H7 (cell line): ENCODE measurements at regions not wholly inside any gene's neighbourhood (a gene's known extent, or its start where the extent isn't known, plus 50 kb on each side); places are given as distances from the start of the nearest gene placed in this dataset.
A peak's percentile ranks its signal among the peaks of the same experiment; 100 is the strongest.

Experiments used
- DNase-seq: peaks from one replicate; pipeline ENCODE4 v3.0.0; 2012
- H3K27me3 ChIP-seq: 2 replicates; pipeline ENCODE4 v1.6.0; 2011; ENCODE audit warnings: mild to moderate bottlenecking, low read length; ENCODE audit not compliant: control insufficient read depth, insufficient read depth
- H3K36me3 ChIP-seq: replicated peaks from 2 replicates; pipeline ENCODE4 v1.5.1; 2011; ENCODE audit warnings: low read length; ENCODE audit not compliant: control insufficient read depth, insufficient read depth
- H3K4me3 ChIP-seq: 2 replicates; pipeline ENCODE4 v1.5.1; 2011; ENCODE audit warnings: low read depth, mild to moderate bottlenecking, control low read depth, low read length, moderate library complexity; ENCODE audit not compliant: insufficient read depth

DNA sequence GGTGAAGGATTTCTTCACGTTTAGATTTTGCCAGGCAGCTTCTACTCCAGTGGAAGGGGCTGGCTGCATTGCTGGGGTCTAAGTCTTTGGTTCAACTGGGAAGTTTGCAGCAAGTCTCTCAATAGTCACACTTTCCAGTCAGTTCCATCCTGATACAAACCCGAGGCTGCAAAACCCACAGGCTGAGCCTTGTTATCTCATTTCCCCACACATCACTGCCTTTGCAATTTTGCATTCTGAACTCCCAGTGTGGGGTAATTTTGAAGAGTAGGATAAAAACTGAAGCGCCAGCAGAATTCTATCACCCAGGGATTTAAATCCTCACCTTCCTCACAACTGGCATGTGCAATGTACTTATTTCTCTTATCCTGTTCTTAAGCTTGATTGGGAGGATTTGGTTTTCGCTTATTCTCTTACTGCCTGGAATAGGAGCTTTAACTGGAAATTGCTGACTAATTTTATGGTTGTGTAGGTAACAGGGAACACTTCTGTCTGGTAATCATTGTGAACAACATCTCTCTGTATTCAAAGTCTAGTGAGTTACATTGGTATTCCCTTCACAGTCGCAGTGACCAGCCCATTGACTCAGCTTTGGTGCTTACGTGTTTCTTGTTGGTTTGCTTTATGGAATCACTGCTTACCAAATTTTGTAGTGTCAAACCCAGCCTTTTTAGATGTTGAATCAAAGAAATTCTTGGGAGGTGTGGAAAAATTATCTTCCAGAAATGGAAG is 142.0 kb upstream of the TOPAZ1 start:
- DNase-seq = no peak
- Histone ChIP-seq H3K27me3 (no peaks in the 10 kb centered on the region), H3K4me3 (no peak overlapping the region), H3K36me3 (no peaks in the 10 kb centered on the region)

GRCh38 chr3:44100298-44100695 is 141.4 kb upstream of the TOPAZ1 start:
- H3K27me3 ChIP-seq = no peaks in the 10 kb centered on the region
- no peak overlapping the region for H3K4me3 ChIP-seq
- DNase-seq = no peak
- no peaks in the 10 kb centered on the region for H3K36me3 ChIP-seq

DNA sequence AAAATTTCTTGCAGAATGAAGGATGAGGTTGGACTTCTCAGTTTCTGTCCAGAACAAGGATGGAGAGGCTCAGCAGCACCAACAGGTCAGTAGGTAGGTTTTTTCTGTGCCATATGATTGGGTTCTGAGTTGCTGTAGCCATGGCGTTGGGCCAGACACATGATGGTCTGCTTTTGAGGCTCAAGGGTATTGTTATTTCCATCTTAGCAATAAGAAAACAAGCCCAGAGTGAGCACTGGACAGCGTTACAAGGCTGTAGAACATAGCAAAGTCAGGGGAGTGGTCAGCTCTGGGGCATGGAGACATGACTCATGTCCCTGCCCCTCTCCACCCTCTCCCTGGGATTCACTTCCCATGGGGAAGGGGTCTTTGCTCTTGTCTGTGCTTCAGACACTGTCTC is 137.6 kb upstream of the TOPAZ1 start:
- Histone ChIP-seq H3K27me3 (no peaks in the 10 kb centered on the region), H3K4me3 (no peak overlapping the region), H3K36me3 (no peaks in the 10 kb centered on the region)
- no peak for DNase-seq

- H3K27me3 ChIP-seq = no peaks in the 10 kb centered on the region
- H3K36me3 ChIP-seq = no peaks in the 10 kb centered on the region
- no peak for DNase-seq
Observed at GRCh38 chr3:44104668-44105321, 136.9 kb upstream of the TOPAZ1 start.

GRCh38 chr3:44105571-44105970 is 136.1 kb upstream of the TOPAZ1 start:
- Histone ChIP-seq H3K4me3 (no peak overlapping the region), H3K36me3 (no peaks in the 10 kb centered on the region), H3K27me3 (no peaks in the 10 kb centered on the region)
- no peak for DNase-seq

More at GRCh38 chr3:44104668-44105321, 136.9 kb upstream of the TOPAZ1 start:
- H3K4me3 ChIP-seq = no peak overlapping the region

DNA sequence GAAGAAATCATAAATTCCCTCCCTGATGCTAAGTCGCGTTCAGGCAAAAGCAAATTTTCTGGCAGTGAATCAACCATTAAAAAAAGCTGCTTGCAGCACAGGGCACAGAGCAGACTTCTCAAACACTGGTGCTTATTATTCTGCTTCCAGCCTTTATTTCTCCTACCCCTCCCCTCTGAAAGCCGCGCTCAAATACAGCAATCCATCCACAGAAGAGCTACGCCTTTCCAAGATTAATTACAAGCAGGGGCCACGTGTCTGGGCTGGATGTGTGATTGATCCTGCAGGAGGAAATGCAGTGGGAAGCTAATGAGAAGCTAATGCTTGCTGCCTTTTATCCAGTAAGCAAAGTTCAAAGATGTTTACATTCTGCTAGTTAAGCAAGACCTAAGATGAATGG is 134.9 kb upstream of the TOPAZ1 start:
- H3K27me3 ChIP-seq = no peaks in the 10 kb centered on the region

GRCh38 chr3:44108481-44108880 is 133.2 kb upstream of the TOPAZ1 start:
- no peak for DNase-seq
- Histone ChIP-seq H3K36me3 (no peaks in the 10 kb centered on the region), H3K27me3 (no peaks in the 10 kb centered on the region), H3K4me3 (no peak overlapping the region)

More for the DNA sequence above, 134.9 kb upstream of the TOPAZ1 start:
- no peak for DNase-seq
- H3K36me3 ChIP-seq = no peaks in the 10 kb centered on the region
- H3K4me3 ChIP-seq = no peak overlapping the region

- Histone ChIP-seq H3K36me3 (no peaks in the 10 kb centered on the region; the same call in 1 of the 2 replicates), H3K4me3 (no peak overlapping the region), H3K27me3 (no peaks in the 10 kb centered on the region)
- no peak for DNase-seq
Observed at GRCh38 chr3:44109771-44110361, 131.8 kb upstream of the TOPAZ1 start.

- Histone ChIP-seq H3K27me3 (no peaks in the 10 kb centered on the region), H3K4me3 (no peak overlapping the region), H3K36me3 (no peaks in the 10 kb centered on the region; the same call in 1 of the 2 replicates)
- DNase-seq = no peak
Observed at GRCh38 chr3:44110648-44111047, 131.0 kb upstream of the TOPAZ1 start.

DNA sequence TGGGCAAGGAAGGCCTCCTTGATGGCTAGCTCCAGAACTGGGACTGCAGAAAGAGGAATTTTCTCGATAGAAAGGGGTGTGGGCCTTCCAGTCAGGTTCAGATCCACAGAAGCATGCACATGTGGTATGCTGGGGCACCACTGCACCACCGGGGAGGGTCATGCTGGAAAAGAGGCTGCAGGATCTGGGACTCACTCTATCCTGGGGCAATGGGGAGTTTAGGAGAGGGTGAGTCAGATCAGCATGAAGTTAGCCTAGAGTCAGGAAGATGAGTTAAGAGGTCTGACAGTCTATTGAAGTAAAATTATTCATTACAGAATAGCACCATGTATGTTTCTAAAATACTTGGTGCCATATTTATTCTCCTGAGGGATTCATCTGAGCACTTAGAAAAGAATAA is 130.2 kb upstream of the TOPAZ1 start:
- no peak overlapping the region for H3K4me3 ChIP-seq
- DNase-seq = no peak
- H3K27me3 ChIP-seq = no peaks in the 10 kb centered on the region
- no peaks in the 10 kb centered on the region; the same call in 1 of the 2 replicates for H3K36me3 ChIP-seq

- Histone ChIP-seq H3K4me3 (no peak overlapping the region), H3K27me3 (no peaks in the 10 kb centered on the region), H3K36me3 (no peaks in the 10 kb centered on the region; the same call in 1 of the 2 replicates)
- peak; percentile 79 for DNase-seq
Observed at GRCh38 chr3:44114142-44114541, 127.5 kb upstream of the TOPAZ1 start.

GRCh38 chr3:44117239-44117638 is 124.4 kb upstream of the TOPAZ1 start:
- no peak overlapping the region for H3K4me3 ChIP-seq
- H3K27me3 ChIP-seq = no peaks in the 10 kb centered on the region
- no peaks in the 10 kb centered on the region; the same call in 1 of the 2 replicates for H3K36me3 ChIP-seq
- DNase-seq = peak; percentile 44

DNA sequence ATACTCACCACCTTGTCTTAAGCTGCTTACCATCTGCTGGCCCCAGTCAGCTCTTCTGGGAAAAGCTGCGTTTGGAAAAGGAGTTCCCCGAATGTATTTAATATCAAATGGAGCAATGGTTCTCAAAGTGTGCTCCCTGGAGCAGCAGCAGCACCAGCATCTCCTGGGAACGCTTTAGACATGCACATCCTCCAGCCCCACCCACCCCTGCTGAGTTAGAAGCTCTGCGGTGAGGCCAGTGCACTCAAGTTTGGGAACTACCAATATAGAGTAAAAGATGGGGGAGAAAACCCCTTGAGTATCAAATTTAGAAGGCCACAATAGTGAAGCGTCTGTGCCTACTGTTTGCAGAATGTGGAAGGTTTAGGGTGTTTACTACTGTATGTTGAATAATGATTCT is 124.0 kb upstream of the TOPAZ1 start:
- DNase-seq = no peak
- H3K4me3 ChIP-seq = no peak overlapping the region
- H3K27me3 ChIP-seq = no peaks in the 10 kb centered on the region
- H3K36me3 ChIP-seq = no peaks in the 10 kb centered on the region; the same call in 1 of the 2 replicates

DNA sequence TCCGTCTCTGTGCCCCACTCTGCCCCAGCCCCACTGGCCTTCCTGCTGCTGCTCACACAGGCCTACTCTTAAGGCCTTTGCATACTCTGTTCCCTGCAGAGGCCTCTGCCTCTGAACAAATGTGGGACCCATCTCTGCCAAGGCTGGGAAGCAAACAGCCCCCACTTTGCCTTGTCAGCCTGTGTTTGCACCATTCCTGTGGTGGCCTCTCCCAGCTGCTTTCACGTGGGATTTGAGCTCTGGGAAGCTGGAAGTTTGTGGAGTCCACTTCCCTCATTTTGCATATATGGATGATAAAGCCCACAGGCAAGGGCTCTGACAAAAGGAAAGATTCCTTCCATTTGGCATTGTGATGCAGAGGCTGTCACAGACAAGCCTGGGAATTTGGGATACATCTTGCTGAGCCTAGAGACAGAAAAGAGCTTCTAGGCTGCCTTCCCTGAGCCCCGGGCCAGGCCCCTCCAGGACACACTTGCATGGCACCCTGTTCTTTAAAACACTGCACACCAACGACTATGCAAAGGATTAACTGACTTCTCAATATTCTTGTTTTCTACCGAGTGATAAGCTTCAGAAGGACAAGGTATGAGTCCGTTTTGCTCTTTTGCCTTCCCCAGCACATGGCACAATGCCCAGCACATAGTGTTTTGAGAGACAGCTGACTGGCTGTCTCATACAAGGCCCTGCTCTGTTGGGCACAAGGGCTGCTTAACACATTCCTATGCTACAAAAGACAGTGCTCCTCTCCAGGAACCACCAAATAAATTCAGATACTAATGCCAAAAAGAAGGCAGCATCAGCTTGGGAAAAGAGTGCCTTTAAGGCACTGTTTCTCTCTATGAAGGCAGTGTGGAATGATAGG is 120.7 kb upstream of the TOPAZ1 start:
- H3K36me3 ChIP-seq = no peaks in the 10 kb centered on the region; the same call in 1 of the 2 replicates
- no peaks in the 10 kb centered on the region for H3K27me3 ChIP-seq
- no peak overlapping the region for H3K4me3 ChIP-seq
- no peak for DNase-seq
